Right lobe of liver (tissue), 4 donors: ENCODE measurements at regions not wholly inside any gene's neighbourhood (a gene's known extent, or its start where the extent isn't known, plus 50 kb on each side); places are given as distances from the start of the nearest gene placed in this dataset.

ENCODE experiments used
- CTCF ChIP-seq, 4 donors: fragments of 200-600 bp in 3 of 4; fragments of 450-650 bp in 1 of 4; IDR thresholded peaks; one replicate each; pipeline versions ENCODE4 v1.5.1 to v1.8.0; 2016 to 2022; ENCODE audit warnings: antibody characterized with exemption in 4 of 4, mild to moderate bottlenecking in 2 of 4
- POLR2A ChIP-seq: fragments of 450-650 bp; IDR thresholded peaks from one replicate; pipeline ENCODE4 v1.6.1; 2017; ENCODE audit warnings: antibody characterized with exemption, mild to moderate bottlenecking
- donor health status: DM: no; HTN: no; CAD: no.
- donor health status: DM: no; HTN: no; CAD: no.
- donor health status: DM: no; HTN: yes; CAD: no.

DNA sequence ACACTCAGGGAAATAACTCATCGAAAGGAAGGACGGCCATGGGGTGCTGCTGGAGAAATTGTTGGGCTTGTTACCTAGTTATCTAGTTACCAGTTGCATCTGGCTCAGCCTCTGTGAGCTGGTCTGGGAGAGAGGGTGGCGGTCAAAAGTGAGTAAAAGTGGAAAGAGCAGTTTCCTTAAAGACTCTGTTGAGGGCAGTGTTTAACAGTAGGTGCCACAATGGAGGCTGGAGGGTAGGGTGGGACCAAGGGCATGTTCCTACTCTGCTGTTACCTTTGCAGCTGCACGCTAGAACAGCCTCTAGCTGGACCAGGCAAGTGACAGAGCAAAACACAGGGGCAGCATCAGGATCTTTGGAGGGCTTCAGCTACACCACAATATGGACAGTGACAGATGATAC, 228.8 kb upstream of the STARD13 start:
- TF ChIP-seq CTCF (IDR thresholded peaks at IDR 0.05) (no peak), POLR2A (no peak)
